ENCODE measurements at regions not wholly inside any gene's neighbourhood (a gene's known extent, or its start where the extent isn't known, plus 50 kb on each side); places are given as distances from the start of the nearest gene placed in this dataset.

- TF ChIP-seq CTCF (conservative IDR thresholded peaks at IDR 0.05; ENCODE audit: low read depth, low read length) (no peak), EZH2 (IDR thresholded peaks at IDR 0.05; ENCODE audit: borderline replicate concordance, low read depth, low read length, poor library complexity, severe bottlenecking) (no peak)
Measured at GRCh38 chr21:16177532-16177931, 447.8 kb downstream of the USP25 start.

Measured in A673 (cell line).